Testis (tissue), 2 donors: ENCODE measurements at regions not wholly inside any gene's neighbourhood (a gene's known extent, or its start where the extent isn't known, plus 50 kb on each side); places are given as distances from the start of the nearest gene placed in this dataset.

Source experiments
- POLR2A ChIP-seq: fragments of 450-650 bp; IDR thresholded peaks from one replicate; pipeline ENCODE4 v1.6.1; 2017; ENCODE audit warnings: antibody characterized with exemption, mild to moderate bottlenecking, moderate library complexity
- TF ChIP-seq, protein P1 (sequence below), 3 experiments: fragments of 450-650 bp in 2 of 3; fragments of 200-600 bp in 1 of 3; sonication (generic) in 1 of 3; IDR thresholded peaks; one replicate each; pipeline ENCODE4 v1.5.1; 2016 to 2019; ENCODE audit warnings: antibody characterized with exemption in 3 of 3, mild to moderate bottlenecking in 2 of 3, moderate library complexity in 1 of 3

DNA sequence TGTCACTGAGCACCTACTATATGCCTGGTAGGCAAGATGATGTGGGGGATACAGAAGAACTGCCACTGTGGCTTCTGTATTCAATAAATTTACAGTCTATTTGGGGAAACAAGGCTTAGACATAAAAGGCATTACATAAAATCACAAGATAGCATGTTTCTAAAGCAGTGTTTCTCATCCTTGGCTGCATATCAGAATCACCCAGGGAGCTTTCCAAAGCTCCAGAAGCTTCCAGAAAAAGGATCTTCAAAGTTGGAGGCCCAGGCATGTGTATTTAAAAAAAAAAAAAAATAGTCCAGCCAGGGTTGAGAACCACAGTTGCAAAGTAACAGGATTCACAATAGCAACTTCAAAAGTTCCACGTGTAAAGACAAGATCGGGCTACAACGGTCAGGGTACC, 112.4 kb upstream of the SPACA1 start:
- TF ChIP-seq, protein P1, sequence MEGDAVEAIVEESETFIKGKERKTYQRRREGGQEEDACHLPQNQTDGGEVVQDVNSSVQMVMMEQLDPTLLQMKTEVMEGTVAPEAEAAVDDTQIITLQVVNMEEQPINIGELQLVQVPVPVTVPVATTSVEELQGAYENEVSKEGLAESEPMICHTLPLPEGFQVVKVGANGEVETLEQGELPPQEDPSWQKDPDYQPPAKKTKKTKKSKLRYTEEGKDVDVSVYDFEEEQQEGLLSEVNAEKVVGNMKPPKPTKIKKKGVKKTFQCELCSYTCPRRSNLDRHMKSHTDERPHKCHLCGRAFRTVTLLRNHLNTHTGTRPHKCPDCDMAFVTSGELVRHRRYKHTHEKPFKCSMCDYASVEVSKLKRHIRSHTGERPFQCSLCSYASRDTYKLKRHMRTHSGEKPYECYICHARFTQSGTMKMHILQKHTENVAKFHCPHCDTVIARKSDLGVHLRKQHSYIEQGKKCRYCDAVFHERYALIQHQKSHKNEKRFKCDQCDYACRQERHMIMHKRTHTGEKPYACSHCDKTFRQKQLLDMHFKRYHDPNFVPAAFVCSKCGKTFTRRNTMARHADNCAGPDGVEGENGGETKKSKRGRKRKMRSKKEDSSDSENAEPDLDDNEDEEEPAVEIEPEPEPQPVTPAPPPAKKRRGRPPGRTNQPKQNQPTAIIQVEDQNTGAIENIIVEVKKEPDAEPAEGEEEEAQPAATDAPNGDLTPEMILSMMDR (IDR thresholded peaks at IDR 0.05) = no peak
- TF ChIP-seq POLR2A = no peak
